K562 (cell line): ENCODE measurements at regions not wholly inside any gene's neighbourhood (a gene's known extent, or its start where the extent isn't known, plus 50 kb on each side); places are given as distances from the start of the nearest gene placed in this dataset.

Experiments
- ZNF239 ChIP-seq: fragments of 250-450 bp; sonication (Bioruptor Pico); IDR thresholded peaks from 2 replicates; pipeline ENCODE4 v1.4.0; 2020; ENCODE audit warnings: mild to moderate bottlenecking
- TF ChIP-seq, protein P1 (sequence below): fragments of 200-600 bp; sonication (generic); IDR thresholded peaks from one replicate; pipeline ENCODE4 v1.6.1; 2012; ENCODE audit warnings: mild to moderate bottlenecking, low read depth, low read length, inconsistent platforms

DNA sequence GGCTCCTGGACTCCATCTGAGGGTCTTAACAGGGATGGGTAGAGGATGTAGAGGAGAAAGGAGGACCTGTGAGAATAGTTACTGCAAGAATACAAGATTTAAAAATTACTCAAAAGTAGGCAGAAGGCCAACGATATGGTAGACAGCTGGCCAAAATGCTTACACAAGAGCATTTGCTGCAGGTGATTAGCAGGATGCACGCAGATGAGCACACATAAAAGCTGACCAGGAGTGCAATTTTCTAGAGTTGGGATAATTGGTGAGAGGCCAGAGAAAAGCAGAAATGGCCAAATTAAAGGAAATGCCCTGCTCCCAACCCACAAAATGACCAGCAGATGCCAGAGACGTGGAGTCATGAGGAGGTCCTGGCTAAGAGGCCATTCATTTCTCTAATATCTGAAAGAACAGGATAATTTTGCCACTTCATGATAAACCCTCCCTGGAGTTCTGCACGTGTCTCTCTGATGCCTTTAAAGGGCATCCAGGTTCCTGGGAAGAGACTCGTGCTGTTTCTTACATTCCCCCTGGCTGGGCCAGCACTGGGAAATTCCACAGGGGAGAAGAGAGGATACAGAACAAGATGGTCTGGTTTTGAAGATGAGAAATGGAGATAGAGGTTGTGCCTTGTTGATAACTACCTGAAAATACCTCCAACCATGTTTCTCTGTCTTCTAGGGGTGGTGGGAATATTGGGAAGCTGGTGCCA is 62.3 kb upstream of the KCNA3 start (continued):
- TF ChIP-seq, protein P1, sequence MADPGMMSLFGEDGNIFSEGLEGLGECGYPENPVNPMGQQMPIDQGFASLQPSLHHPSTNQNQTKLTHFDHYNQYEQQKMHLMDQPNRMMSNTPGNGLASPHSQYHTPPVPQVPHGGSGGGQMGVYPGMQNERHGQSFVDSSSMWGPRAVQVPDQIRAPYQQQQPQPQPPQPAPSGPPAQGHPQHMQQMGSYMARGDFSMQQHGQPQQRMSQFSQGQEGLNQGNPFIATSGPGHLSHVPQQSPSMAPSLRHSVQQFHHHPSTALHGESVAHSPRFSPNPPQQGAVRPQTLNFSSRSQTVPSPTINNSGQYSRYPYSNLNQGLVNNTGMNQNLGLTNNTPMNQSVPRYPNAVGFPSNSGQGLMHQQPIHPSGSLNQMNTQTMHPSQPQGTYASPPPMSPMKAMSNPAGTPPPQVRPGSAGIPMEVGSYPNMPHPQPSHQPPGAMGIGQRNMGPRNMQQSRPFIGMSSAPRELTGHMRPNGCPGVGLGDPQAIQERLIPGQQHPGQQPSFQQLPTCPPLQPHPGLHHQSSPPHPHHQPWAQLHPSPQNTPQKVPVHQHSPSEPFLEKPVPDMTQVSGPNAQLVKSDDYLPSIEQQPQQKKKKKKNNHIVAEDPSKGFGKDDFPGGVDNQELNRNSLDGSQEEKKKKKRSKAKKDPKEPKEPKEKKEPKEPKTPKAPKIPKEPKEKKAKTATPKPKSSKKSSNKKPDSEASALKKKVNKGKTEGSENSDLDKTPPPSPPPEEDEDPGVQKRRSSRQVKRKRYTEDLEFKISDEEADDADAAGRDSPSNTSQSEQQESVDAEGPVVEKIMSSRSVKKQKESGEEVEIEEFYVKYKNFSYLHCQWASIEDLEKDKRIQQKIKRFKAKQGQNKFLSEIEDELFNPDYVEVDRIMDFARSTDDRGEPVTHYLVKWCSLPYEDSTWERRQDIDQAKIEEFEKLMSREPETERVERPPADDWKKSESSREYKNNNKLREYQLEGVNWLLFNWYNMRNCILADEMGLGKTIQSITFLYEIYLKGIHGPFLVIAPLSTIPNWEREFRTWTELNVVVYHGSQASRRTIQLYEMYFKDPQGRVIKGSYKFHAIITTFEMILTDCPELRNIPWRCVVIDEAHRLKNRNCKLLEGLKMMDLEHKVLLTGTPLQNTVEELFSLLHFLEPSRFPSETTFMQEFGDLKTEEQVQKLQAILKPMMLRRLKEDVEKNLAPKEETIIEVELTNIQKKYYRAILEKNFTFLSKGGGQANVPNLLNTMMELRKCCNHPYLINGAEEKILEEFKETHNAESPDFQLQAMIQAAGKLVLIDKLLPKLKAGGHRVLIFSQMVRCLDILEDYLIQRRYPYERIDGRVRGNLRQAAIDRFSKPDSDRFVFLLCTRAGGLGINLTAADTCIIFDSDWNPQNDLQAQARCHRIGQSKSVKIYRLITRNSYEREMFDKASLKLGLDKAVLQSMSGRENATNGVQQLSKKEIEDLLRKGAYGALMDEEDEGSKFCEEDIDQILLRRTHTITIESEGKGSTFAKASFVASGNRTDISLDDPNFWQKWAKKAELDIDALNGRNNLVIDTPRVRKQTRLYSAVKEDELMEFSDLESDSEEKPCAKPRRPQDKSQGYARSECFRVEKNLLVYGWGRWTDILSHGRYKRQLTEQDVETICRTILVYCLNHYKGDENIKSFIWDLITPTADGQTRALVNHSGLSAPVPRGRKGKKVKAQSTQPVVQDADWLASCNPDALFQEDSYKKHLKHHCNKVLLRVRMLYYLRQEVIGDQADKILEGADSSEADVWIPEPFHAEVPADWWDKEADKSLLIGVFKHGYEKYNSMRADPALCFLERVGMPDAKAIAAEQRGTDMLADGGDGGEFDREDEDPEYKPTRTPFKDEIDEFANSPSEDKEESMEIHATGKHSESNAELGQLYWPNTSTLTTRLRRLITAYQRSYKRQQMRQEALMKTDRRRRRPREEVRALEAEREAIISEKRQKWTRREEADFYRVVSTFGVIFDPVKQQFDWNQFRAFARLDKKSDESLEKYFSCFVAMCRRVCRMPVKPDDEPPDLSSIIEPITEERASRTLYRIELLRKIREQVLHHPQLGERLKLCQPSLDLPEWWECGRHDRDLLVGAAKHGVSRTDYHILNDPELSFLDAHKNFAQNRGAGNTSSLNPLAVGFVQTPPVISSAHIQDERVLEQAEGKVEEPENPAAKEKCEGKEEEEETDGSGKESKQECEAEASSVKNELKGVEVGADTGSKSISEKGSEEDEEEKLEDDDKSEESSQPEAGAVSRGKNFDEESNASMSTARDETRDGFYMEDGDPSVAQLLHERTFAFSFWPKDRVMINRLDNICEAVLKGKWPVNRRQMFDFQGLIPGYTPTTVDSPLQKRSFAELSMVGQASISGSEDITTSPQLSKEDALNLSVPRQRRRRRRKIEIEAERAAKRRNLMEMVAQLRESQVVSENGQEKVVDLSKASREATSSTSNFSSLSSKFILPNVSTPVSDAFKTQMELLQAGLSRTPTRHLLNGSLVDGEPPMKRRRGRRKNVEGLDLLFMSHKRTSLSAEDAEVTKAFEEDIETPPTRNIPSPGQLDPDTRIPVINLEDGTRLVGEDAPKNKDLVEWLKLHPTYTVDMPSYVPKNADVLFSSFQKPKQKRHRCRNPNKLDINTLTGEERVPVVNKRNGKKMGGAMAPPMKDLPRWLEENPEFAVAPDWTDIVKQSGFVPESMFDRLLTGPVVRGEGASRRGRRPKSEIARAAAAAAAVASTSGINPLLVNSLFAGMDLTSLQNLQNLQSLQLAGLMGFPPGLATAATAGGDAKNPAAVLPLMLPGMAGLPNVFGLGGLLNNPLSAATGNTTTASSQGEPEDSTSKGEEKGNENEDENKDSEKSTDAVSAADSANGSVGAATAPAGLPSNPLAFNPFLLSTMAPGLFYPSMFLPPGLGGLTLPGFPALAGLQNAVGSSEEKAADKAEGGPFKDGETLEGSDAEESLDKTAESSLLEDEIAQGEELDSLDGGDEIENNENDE, result no peak
- no peak for TF ChIP-seq ZNF239 (CRISPR knock-in tag)
